Stimulated activated naive CD4-positive, alpha-beta T cell treated with Interleukin-2 at 50 U/mL for 16 hours (primary cell): ENCODE measurements at regions not wholly inside any gene's neighbourhood (a gene's known extent, or its start where the extent isn't known, plus 50 kb on each side); places are given as distances from the start of the nearest gene placed in this dataset.

ENCODE experiments used
- DNase-seq: peaks from one replicate; lab custom pipeline; 2025; lab: John Stamatoyannopoulos, UW

GRCh38 chr4:71241501-71242288 is 97.1 kb upstream of the SLC4A4 start:
- DNase-seq, result no peak

GRCh38 chr4:71243091-71243833 is 95.6 kb upstream of the SLC4A4 start:
- DNase-seq, result no peak

GRCh38 chr4:71247706-71248105 is 91.1 kb upstream of the SLC4A4 start:
- no peak for DNase-seq

DNA sequence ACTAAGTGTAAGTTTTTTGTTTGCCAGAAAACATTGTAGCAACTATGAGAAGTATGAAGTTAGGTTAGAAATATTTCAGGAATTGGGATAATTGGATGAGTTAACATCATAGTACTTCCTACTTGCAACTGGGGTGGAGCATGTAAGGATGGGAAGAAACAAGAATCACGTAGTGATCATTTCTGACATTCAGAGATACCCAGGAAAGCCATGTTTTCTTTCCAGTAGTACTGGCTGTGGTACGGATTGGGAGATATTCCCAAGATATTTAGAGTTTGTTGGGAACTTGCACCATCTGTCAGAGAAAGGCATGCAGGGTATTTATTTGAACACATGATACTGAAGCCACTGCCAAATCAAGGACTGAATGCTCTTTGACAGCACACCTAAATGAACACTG is 87.6 kb upstream of the SLC4A4 start:
- DNase-seq, result no peak

GRCh38 chr4:71253545-71253944 is 85.3 kb upstream of the SLC4A4 start:
- no peak for DNase-seq

DNA sequence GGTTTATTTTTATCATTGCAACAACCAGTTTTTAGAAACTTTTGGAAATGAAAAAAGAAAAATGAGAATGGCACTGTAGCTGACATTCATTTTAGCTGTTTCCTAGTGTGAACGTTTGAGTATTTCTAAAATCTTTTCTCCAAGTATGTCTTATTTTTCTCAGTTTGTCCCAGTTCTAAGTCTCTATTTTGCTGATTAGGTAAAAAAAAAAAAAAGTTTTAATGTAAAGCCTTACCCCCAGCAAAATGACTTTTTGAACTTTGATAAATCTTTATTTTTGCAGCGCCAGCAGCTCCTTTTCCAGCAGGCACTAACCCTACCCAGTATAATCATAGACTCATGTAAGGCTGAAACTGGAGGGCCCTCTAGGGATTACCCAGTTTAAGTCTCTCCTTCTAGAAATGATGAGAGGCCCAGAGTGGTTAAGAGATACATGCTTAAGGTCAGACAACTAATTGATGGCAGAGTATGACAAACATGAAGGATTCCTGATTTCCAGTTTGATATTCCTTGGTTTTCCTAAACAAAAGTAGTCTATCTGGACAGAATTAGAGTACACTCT is 84.3 kb upstream of the SLC4A4 start:
- DNase-seq, result no peak

GRCh38 chr4:71255976-71256375 is 82.8 kb upstream of the SLC4A4 start:
- DNase-seq, result no peak

DNA sequence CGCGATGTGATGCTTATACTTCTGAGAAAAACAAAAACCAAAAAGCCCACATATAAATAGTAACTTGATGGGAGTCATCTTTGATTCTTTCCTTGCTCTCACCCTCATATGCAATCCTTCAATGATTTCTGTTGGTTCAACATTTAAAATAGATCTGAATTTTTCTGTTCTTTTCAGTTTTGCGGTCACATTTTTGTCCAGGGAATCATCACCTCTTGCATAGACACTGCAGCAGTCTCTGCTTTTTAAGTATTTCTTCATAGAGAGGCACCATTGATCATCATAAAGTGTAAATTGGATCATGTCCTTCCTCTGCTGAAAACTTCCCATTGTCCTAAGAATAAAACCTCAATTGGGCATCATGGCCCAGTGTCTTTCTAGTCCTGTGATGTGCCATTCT is 81.1 kb upstream of the SLC4A4 start:
- DNase-seq, result no peak

DNA sequence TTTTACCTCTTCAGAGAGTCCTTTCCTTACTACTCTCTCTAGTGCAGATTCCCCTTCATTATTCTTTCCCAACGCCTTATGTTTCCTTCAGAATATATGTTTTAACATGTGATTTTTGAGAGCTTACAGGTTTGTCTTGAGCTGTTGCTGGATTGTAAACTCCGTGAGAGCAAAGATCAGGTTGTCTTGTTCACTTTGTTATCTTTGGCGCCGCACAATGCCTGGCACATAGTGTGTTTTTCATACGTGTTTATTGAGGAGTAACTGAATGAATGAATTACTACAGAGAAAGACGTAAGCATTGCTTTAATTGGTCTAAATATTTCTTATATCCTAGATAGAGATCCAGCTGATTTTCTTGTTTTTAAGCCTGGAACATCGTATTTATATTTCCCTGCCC is 80.5 kb upstream of the SLC4A4 start:
- no peak for DNase-seq

DNA sequence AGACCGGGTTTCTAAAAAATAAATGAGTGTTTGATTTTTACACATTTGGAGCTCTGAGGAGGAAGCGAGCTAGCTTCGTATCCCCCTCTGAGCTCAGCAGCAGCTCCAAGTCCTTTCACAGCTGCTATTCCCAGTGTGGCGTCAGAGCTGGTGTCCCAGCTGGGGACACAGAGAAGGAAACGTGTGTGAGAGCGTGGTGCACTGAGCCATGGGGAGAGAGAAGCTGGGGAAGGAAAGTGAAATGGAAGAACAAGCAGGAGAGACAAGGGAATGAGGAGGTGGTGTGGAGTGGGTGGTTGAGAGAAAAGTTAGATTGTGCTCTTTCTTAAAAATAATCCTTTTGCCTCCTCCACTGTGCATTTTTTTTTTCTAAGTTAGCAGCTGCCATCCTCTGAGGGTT is 79.5 kb upstream of the SLC4A4 start:
- no peak for DNase-seq

DNA sequence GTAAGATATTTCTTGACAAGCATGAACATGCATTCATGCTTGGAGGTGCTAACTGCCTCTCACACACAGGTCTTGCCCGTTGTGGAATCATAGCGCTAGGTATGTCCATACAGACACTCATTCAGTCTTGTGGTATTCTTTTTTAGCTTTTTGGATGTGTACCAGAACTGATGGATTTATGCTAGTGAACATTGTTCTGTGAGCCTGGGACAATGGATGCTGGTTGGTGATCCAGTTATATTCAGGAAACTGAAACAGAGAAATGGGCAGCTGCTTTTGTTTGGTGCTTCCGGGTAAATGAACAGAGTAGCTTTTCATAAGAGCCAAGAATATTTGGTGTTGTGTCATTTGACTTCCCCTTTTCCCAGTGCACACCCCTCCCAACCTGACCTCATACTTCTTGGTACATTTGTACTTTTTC is 78.9 kb upstream of the SLC4A4 start:
- DNase-seq, result no peak

- DNase-seq, result no peak
Measured at GRCh38 chr4:71260544-71260943, 78.3 kb upstream of the SLC4A4 start.

DNA sequence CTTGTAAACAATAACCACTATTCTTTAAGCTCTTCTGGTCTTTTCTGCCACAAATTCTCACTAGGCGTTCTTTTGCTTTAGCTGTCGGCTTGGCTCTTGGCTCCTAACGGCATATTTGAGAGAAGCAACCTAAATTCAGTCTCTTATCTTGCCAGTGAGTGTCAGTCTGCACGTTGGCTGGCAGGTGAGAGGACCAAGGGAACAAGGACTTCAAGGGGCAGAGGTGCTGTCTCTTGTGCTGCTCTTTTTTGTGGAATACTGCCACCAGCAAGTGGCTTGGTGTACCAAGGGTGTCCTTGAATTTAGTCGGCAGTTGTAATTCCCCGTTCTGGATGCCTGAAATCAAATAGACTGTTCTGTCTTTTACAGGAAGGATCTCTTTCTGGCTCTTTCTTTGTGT is 77.8 kb upstream of the SLC4A4 start:
- DNase-seq, result no peak

DNA sequence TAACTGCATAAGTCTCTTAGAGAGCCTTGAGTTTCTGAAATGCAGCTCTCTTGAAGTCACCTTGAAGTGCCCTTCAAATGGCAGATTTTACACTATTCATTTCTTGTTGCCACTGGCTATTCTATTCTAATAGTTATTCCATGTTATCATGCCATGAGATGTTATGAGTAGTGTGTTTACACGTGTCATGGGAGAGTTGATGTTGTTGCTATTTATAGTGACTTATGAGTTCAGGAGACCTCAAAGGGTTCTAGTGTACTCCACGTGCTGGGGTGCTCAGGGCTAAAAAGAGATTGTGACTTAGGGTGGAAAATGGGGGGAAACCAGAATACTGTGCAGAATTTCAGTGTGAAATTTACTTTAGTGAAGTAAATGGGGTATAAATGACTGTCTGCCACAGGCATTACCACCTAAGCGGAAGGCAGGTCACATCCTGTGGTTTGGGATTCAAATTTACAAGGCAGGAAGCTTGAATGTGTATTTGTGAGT is 77.1 kb upstream of the SLC4A4 start:
- DNase-seq, result no peak

DNA sequence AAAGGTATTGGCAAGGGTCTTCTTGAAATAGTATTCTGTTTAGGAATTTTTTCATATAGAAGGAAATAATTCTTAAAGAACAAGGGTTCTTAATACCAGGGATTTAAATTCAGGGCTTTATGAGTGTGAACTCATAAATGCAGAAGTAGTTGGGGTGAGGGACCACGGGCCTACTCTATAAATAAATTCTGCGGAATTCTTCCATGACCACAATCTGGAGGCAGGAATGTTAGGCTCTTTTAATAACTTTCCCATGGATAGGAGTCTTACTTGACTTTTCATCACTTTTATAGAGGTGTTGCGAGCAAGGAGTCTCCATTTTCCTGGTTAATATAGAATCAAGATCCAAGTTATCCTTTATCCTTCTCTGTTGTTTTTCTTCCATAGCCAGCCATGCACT is 76.7 kb upstream of the SLC4A4 start:
- DNase-seq, result no peak

- no peak for DNase-seq
Measured at GRCh38 chr4:71266090-71266794, 72.6 kb upstream of the SLC4A4 start.

DNA sequence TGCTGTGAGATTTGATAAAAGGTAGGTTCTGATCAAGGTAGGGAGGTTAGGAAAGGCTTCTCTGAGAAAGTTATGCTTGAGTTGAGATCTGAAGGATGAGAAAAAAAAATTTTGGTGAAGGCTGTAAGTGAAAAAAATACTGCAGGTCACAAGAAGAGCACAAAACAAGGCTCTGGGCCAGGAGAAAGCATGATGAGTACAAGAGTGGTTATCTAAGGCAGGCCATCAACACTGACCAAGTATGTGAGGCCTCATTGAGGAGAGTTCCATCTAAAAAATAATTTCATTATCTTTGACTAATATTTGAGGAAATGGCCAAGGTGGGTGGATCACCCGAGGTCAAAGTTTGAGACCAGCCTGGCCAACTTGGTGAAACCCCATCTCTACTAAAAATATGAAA is 71.6 kb upstream of the SLC4A4 start:
- no peak for DNase-seq

GRCh38 chr4:71268166-71268565 is 70.7 kb upstream of the SLC4A4 start:
- DNase-seq, result no peak

DNA sequence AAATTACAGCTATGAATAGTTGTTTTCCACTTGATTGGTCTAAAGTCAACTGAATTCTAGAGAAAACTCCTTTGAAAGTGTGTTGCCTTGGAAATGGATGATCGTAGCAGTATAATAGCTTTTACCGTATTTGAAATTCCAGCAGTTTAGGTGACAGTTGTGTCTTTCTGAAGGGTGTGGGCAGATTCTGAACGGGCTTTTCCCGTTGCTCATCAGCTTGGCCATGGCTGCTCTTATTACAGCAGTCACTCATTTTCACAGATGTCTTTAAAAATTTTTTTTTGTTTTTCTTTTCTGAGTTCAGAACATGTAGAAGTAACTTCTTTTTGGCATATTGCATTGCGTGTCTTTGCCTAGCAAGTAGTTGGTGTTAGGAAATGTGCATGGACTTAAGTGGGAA is 69.6 kb upstream of the SLC4A4 start:
- DNase-seq, result no peak

DNA sequence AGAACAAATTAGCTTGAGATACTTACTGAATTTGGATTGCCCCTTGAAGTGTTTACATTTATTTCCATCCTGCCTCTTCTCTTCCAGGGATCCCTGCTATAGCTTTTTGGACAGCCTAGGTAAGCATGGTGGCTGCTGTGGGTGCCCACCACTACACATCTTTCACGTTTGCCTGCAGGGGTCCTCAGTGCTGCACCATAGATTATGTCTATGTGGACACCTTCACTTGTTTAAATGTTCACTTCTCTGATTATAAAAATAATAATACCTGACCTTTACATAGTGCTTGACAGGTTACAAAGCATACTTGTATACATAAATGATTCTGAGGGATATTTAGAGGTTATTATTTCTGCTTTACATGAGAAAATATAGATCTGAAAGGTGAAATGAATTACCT is 67.9 kb upstream of the SLC4A4 start:
- DNase-seq, result no peak

- DNase-seq, result no peak
Measured at GRCh38 chr4:71272976-71273375, 65.8 kb upstream of the SLC4A4 start.

GRCh38 chr4:71275004-71275403 is 63.8 kb upstream of the SLC4A4 start:
- no peak for DNase-seq

DNA sequence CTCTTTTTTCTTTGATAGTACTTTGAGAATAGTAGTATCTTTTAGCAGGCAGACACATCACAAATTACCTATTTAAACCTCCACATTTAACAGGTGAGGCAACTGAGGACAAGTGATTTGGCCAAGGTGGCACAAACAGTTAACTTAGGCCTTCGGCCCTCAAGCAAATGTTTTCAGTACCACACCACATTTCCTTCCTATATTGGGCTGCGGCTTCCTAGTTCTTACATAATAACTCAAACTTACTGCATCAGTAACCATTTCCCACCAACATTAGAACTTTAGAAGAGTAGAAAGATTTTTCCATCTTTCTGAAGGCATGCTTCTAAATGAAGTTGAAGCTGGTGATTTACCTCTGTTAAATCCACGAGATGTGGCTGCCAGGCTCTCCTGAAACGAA is 63.2 kb upstream of the SLC4A4 start:
- DNase-seq, result no peak
